ENCODE measurements at regions not wholly inside any gene's neighbourhood (a gene's known extent, or its start where the extent isn't known, plus 50 kb on each side); places are given as distances from the start of the nearest gene placed in this dataset.

- no peaks in the 10 kb centered on the region for H3K79me2 ChIP-seq (ENCODE audit: insufficient read depth, low read length)
- H3K27ac ChIP-seq (ENCODE audit: low read depth, low read length): no peak overlapping the region
- no peaks in the 10 kb centered on the region for H3K36me3 ChIP-seq (ENCODE audit: insufficient read depth, low read length)
- TF ChIP-seq CTCF (IDR thresholded peaks at IDR 0.05; ENCODE audit: extremely low read depth, low read depth, low read length): no peak
- H3K4me1 ChIP-seq (ENCODE audit: insufficient read depth, low read length): peaks cover 11% of the 10 kb centered on the region
- H4K20me1 ChIP-seq (ENCODE audit: insufficient read depth, low read length): no peaks in the 10 kb centered on the region
- H3K4me3 ChIP-seq (ENCODE audit: insufficient read depth, low read length): no peak overlapping the region
- no peak for DNase-seq (ENCODE audit: insufficient read length, low spot score, missing footprints)
- no peaks in the 10 kb centered on the region for H3K27me3 ChIP-seq (ENCODE audit: insufficient read depth, low read length)
- no peak overlapping the region for H2AFZ ChIP-seq (ENCODE audit: low read length)
- H3K9me3 ChIP-seq (ENCODE audit: low read depth, low read length): no peaks in the 10 kb centered on the region
- H3K4me2 ChIP-seq (ENCODE audit: insufficient read depth, low read length): no peak overlapping the region
Observed at GRCh38 chr5:112018846-112019245, 261.9 kb upstream of the NREP start.

- no peaks in the 10 kb centered on the region for H4K20me1 ChIP-seq (ENCODE audit: insufficient read depth, low read length)
- no peak overlapping the region for H3K27ac ChIP-seq (ENCODE audit: low read depth, low read length)
- no peaks in the 10 kb centered on the region for H3K79me2 ChIP-seq (ENCODE audit: insufficient read depth, low read length)
- TF ChIP-seq CTCF (IDR thresholded peaks at IDR 0.05; ENCODE audit: extremely low read depth, low read depth, low read length): no peak
- H3K9me3 ChIP-seq (ENCODE audit: low read depth, low read length): no peaks in the 10 kb centered on the region
- no peaks in the 10 kb centered on the region for H3K36me3 ChIP-seq (ENCODE audit: insufficient read depth, low read length)
- H3K4me1 ChIP-seq (ENCODE audit: insufficient read depth, low read length): peaks cover 15% of the 10 kb centered on the region
- no peak overlapping the region for H2AFZ ChIP-seq (ENCODE audit: low read length)
- H3K27me3 ChIP-seq (ENCODE audit: insufficient read depth, low read length): no peaks in the 10 kb centered on the region
- DNase-seq (ENCODE audit: insufficient read length, low spot score, missing footprints): no peak
- H3K4me2 ChIP-seq (ENCODE audit: insufficient read depth, low read length): no peak overlapping the region
- no peak overlapping the region for H3K4me3 ChIP-seq (ENCODE audit: insufficient read depth, low read length)
Observed at GRCh38 chr5:112016980-112017379, 260.0 kb upstream of the NREP start.

- H2AFZ ChIP-seq (ENCODE audit: low read length): no peak overlapping the region
- TF ChIP-seq CTCF (IDR thresholded peaks at IDR 0.05; ENCODE audit: extremely low read depth, low read depth, low read length): no peak
- no peak for DNase-seq (ENCODE audit: insufficient read length, low spot score, missing footprints)
Observed at GRCh38 chr5:112014783-112015395, 257.9 kb upstream of the NREP start.

GRCh38 chr5:112013660-112014059 lies 256.7 kb upstream of the NREP start:
- H3K9me3 ChIP-seq (ENCODE audit: low read depth, low read length): no peaks in the 10 kb centered on the region
- H3K4me3 ChIP-seq (ENCODE audit: insufficient read depth, low read length): no peak overlapping the region
- H3K36me3 ChIP-seq (ENCODE audit: insufficient read depth, low read length): no peaks in the 10 kb centered on the region
- H3K4me2 ChIP-seq (ENCODE audit: insufficient read depth, low read length): no peak overlapping the region
- H2AFZ ChIP-seq (ENCODE audit: low read length): peak overlapping the region; percentile 48
- no peaks in the 10 kb centered on the region for H3K27me3 ChIP-seq (ENCODE audit: insufficient read depth, low read length)
- H3K27ac ChIP-seq (ENCODE audit: low read depth, low read length): no peak overlapping the region
- no peaks in the 10 kb centered on the region for H4K20me1 ChIP-seq (ENCODE audit: insufficient read depth, low read length)
- no peak for DNase-seq (ENCODE audit: insufficient read length, low spot score, missing footprints)
- H3K79me2 ChIP-seq (ENCODE audit: insufficient read depth, low read length): no peaks in the 10 kb centered on the region
- peaks cover 15% of the 10 kb centered on the region for H3K4me1 ChIP-seq (ENCODE audit: insufficient read depth, low read length)
- no peak for TF ChIP-seq CTCF (IDR thresholded peaks at IDR 0.05; ENCODE audit: extremely low read depth, low read depth, low read length)

More at GRCh38 chr5:112014783-112015395, 257.9 kb upstream of the NREP start:
- Histone ChIP-seq H4K20me1 (ENCODE audit: insufficient read depth, low read length) (no peaks in the 10 kb centered on the region), H3K27me3 (ENCODE audit: insufficient read depth, low read length) (no peaks in the 10 kb centered on the region), H3K27ac (ENCODE audit: low read depth, low read length) (no peak overlapping the region), H3K9me3 (ENCODE audit: low read depth, low read length) (no peaks in the 10 kb centered on the region), H3K36me3 (ENCODE audit: insufficient read depth, low read length) (no peaks in the 10 kb centered on the region), H3K4me2 (ENCODE audit: insufficient read depth, low read length) (no peak overlapping the region), H3K4me3 (ENCODE audit: insufficient read depth, low read length) (no peak overlapping the region), H3K4me1 (ENCODE audit: insufficient read depth, low read length) (peaks cover 15% of the 10 kb centered on the region), H3K79me2 (ENCODE audit: insufficient read depth, low read length) (no peaks in the 10 kb centered on the region)
